ENCODE measurements at regions not wholly inside any gene's neighbourhood (a gene's known extent, or its start where the extent isn't known, plus 50 kb on each side); places are given as distances from the start of the nearest gene placed in this dataset.

DNA sequence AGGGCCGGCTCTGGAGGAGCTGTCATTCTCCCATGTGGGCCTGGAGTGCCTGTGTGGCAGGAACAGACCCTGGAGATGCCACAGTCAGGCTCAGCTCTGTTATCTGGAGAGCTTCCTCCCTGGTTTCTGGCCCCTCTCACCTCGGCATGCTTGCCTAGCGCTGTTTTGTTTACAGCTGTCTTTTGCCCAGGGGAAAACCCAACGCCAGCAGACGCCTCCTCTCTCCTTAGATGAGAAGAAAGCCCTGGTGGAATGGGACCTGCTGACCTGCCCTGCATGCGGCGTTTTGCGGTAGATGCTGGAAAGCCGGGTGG is 104.9 kb downstream of the CRYAA start:
- H3K9me3 ChIP-seq (ENCODE audit: control extremely low read depth in 1 of 3, control insufficient read depth in 2 of 3, insufficient read depth in 1 of 3, low read length in 2 of 3), result peaks cover 0 to 10% (median 0%) of the 10 kb centered on the region in 3 donors
- H3K4me3 ChIP-seq (ENCODE audit: control extremely low read depth in 1 of 5, extremely low read depth in 1 of 5, insufficient read depth in 1 of 5, low read depth in 2 of 5, low read length in 4 of 5), result no peak overlapping the region
- H2AFZ ChIP-seq (ENCODE audit: insufficient read depth, low read depth, low read length, poor library complexity, severe bottlenecking), result no peak overlapping the region
- H3K9ac ChIP-seq (ENCODE audit: low read length), result no peak overlapping the region
- ATAC-seq (ENCODE audit: low read depth) (no peak), DNase-seq (no peak)
- WGBS (ENCODE audit: insufficient coverage), result 57% methylated on average over 8 of the region's 9 CpGs
- peaks cover 11 to 16% of the 10 kb centered on the region in 2 donors for H3K4me1 ChIP-seq (ENCODE audit: control insufficient read depth in 2 of 2, insufficient read depth in 2 of 2, low read length in 2 of 2)
- H3K27ac Mint-ChIP-seq, result no peak overlapping the region
- H3K27me3 ChIP-seq (replicated peaks in 1 of 4; ENCODE audit: control extremely low read depth in 1 of 4, control insufficient read depth in 3 of 4, insufficient read depth in 4 of 4, low read length in 3 of 4), result peaks cover 0 to 55% (median 6%) of the 10 kb centered on the region in 4 experiments
- H3K4me2 ChIP-seq (replicated peaks; ENCODE audit: low read depth, low read length, poor library complexity, severe bottlenecking), result no peak overlapping the region
- no peaks in the 10 kb centered on the region for H3K36me3 ChIP-seq (replicated peaks in 1 of 2; ENCODE audit: control extremely low read depth in 1 of 2, control insufficient read depth in 1 of 2, extremely low read depth in 1 of 2, insufficient read depth in 2 of 2, low read length in 1 of 2)
- H3K9me3 Mint-ChIP-seq (ENCODE audit: insufficient read depth), result no peaks in the 10 kb centered on the region
- intact Hi-C loops (cut with micrococcal nuclease), result no loop called here
- CTCF ChIA-PET, result no interaction called here
- H3K4me1 Mint-ChIP-seq, result peaks cover 7% of the 10 kb centered on the region
- H3K79me2 ChIP-seq (ENCODE audit: control insufficient read depth, insufficient read depth, low read length), result no peaks in the 10 kb centered on the region
- no peak for TF ChIP-seq EZH2 (IDR thresholded peaks at IDR 0.05; ENCODE audit: borderline replicate concordance, insufficient read depth, low read depth, low read length, poor library complexity, severe bottlenecking)
- TF ChIP-seq, protein P1, sequence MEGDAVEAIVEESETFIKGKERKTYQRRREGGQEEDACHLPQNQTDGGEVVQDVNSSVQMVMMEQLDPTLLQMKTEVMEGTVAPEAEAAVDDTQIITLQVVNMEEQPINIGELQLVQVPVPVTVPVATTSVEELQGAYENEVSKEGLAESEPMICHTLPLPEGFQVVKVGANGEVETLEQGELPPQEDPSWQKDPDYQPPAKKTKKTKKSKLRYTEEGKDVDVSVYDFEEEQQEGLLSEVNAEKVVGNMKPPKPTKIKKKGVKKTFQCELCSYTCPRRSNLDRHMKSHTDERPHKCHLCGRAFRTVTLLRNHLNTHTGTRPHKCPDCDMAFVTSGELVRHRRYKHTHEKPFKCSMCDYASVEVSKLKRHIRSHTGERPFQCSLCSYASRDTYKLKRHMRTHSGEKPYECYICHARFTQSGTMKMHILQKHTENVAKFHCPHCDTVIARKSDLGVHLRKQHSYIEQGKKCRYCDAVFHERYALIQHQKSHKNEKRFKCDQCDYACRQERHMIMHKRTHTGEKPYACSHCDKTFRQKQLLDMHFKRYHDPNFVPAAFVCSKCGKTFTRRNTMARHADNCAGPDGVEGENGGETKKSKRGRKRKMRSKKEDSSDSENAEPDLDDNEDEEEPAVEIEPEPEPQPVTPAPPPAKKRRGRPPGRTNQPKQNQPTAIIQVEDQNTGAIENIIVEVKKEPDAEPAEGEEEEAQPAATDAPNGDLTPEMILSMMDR (IDR thresholded peaks at IDR 0.05), result no peak
- no peak overlapping the region for H3K4me3 Mint-ChIP-seq
- no peaks in the 10 kb centered on the region for H4K20me1 ChIP-seq (ENCODE audit: control insufficient read depth, insufficient read depth, low read length, poor library complexity, severe bottlenecking)
- H3K27me3 Mint-ChIP-seq, result peaks cover 19% of the 10 kb centered on the region
- H3K27ac ChIP-seq (ENCODE audit: low read length in 2 of 2), result no peak overlapping the region
- POLR2A ChIA-PET, result interaction anchor here (0.6 kb wide), 1 partner anchor 16 kb away, joined by 8 read pairs; no protein-coding TSS in a partner anchor

DNA sequence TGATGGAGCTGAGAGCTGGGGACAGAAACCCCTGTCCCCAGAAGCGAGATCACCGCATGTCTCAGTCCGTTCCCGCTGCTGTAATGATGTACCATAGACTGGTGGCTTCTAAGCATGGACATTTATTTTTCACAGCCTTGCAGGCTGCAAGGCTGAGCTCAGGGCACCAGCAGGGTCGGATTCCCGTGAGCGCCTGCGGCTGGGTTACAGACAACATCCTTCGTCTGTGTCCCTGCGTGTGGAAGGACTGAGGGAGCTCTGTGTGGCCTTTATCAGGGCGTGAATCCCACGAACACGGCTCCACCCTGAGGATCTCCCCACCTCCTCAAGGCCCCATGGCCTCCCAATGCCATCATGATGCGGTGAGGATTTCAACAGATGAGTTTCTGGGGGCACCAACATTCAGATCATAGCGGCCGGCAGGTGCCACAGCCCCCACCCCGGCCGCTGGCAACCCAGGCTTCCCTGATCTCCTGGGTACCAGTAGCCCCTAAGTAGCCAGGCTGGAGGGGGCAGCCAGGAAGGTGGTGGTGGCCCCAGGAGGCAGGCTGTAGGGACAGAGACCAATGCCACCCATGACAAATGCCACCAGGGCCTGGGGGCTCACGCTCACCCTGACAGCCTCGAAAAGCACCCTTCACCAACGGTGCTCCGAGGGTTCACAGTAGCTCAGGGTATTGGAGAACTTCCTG is 104.4 kb downstream of the CRYAA start:
- H3K27me3 ChIP-seq (replicated peaks in 1 of 4; ENCODE audit: control extremely low read depth in 1 of 4, control insufficient read depth in 3 of 4, insufficient read depth in 4 of 4, low read length in 3 of 4), result peaks cover 0 to 51% (median 6%) of the 10 kb centered on the region in 4 experiments
- peaks cover 4% of the 10 kb centered on the region for H3K4me1 Mint-ChIP-seq
- no peak overlapping the region for H3K4me3 ChIP-seq (ENCODE audit: control extremely low read depth in 1 of 5, extremely low read depth in 1 of 5, insufficient read depth in 1 of 5, low read depth in 2 of 5, low read length in 4 of 5)
- H3K79me2 ChIP-seq (ENCODE audit: control insufficient read depth, insufficient read depth, low read length), result no peaks in the 10 kb centered on the region
- TF ChIP-seq, protein P1 (IDR thresholded peaks at IDR 0.05), result no peak
- TF ChIP-seq EZH2 (IDR thresholded peaks at IDR 0.05; ENCODE audit: borderline replicate concordance, insufficient read depth, low read depth, low read length, poor library complexity, severe bottlenecking), result no peak
- DNase-seq (no peak), ATAC-seq (ENCODE audit: low read depth) (no peak)
- no peak overlapping the region for H2AFZ ChIP-seq (ENCODE audit: insufficient read depth, low read depth, low read length, poor library complexity, severe bottlenecking)
- POLR2A ChIA-PET, result interaction anchor here (0.6 kb wide), 1 partner anchor 17 kb away, joined by 8 read pairs; no protein-coding TSS in a partner anchor
- no peak overlapping the region for H3K27ac ChIP-seq (ENCODE audit: low read length in 2 of 2)
- H3K9ac ChIP-seq (ENCODE audit: low read length), result no peak overlapping the region
- peaks cover 11 to 16% of the 10 kb centered on the region in 2 donors for H3K4me1 ChIP-seq (ENCODE audit: control insufficient read depth in 2 of 2, insufficient read depth in 2 of 2, low read length in 2 of 2)
- intact Hi-C loops (cut with micrococcal nuclease), result no loop called here
- H3K4me2 ChIP-seq (replicated peaks; ENCODE audit: low read depth, low read length, poor library complexity, severe bottlenecking), result no peak overlapping the region
- no peaks in the 10 kb centered on the region for H3K9me3 Mint-ChIP-seq (ENCODE audit: insufficient read depth)
- H3K27me3 Mint-ChIP-seq, result peaks cover 19% of the 10 kb centered on the region
- no peak overlapping the region for H3K27ac Mint-ChIP-seq
- no peaks in the 10 kb centered on the region for H3K36me3 ChIP-seq (replicated peaks in 1 of 2; ENCODE audit: control extremely low read depth in 1 of 2, control insufficient read depth in 1 of 2, extremely low read depth in 1 of 2, insufficient read depth in 2 of 2, low read length in 1 of 2)
- WGBS (ENCODE audit: insufficient coverage), result 94% methylated on average over 22 of the region's 22 CpGs
- no peaks in the 10 kb centered on the region for H4K20me1 ChIP-seq (ENCODE audit: control insufficient read depth, insufficient read depth, low read length, poor library complexity, severe bottlenecking)
- peaks cover 0 to 11% (median 0%) of the 10 kb centered on the region in 3 donors for H3K9me3 ChIP-seq (ENCODE audit: control extremely low read depth in 1 of 3, control insufficient read depth in 2 of 3, insufficient read depth in 1 of 3, low read length in 2 of 3)
- H3K4me3 Mint-ChIP-seq, result no peak overlapping the region
- CTCF ChIA-PET, result no interaction called here

All from B cell (primary cell).